Fibroblast of pulmonary artery (primary cell): ENCODE measurements at regions not wholly inside any gene's neighbourhood (a gene's known extent, or its start where the extent isn't known, plus 50 kb on each side); places are given as distances from the start of the nearest gene placed in this dataset.
"Not testable (repeated sequence)": the region's sequence is repeated elsewhere in the genome, so short reads cannot be mapped to it uniquely, and the experiment has no call there.

ENCODE experiments used
- DNase-seq: peaks from one replicate; pipeline ENCODE4 v3.0.0-alpha.2; 2010; ENCODE audit warnings: low read depth
- H3K4me3 ChIP-seq: replicated peaks from 2 replicates; pipeline ENCODE4 v1.5.1; 2011; ENCODE audit warnings: low read depth, mild to moderate bottlenecking, control low read depth, low read length, moderate library complexity
- CTCF ChIP-seq: IDR thresholded peaks from 2 replicates; pipeline ENCODE4 v1.5.1; 2011; ENCODE audit warnings: mild to moderate bottlenecking, control low read depth, low read length, inconsistent platforms; ENCODE audit errors: missing control alignments

DNA sequence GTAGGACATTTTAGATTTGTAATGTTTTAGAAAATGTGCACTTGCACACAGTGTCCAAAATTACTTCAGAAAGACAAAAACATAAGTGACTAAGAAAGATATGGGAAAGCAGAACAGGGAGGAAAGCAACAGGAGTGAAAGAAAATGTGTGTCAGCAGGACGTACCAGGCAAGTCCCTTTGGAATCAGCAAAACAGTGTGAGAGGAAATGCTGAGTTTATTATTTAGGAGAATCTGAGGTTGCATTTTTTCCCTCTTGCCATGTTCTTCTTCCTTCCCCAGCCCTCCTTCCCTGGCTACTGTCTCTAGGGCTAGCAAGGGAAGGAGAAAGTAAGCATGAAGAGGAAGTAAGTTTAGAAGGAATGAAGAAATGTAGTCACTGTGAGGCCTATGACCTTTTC, 67.7 kb upstream of the CD163 start:
- TF ChIP-seq CTCF: no peak
- no peak for DNase-seq
- H3K4me3 ChIP-seq: no peak overlapping the region

DNA sequence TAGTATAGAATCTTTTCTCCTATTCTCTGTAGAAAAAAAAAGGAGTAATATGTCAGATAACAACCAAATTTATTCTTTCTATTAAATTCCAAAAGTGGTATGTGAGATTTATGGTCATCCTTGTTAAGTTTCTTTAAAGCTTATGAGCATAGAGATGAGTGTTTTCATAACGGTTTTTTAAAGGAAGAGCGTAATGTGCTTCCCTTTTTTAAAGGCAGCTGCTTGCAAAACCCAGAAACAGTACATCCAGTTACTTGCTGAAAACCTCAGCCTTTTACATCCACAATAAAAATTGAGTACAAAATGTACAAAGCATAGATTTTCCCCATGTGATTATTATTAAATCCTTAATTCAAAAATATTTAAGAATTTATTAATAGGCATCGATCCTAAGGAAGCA, 53.6 kb upstream of the CD163 start:
- H3K4me3 ChIP-seq: no peak overlapping the region
- DNase-seq: no peak
- no peak for TF ChIP-seq CTCF

- no peak for TF ChIP-seq CTCF
- DNase-seq: peak; percentile 36
- no peak overlapping the region for H3K4me3 ChIP-seq
These were observed 52.2 kb upstream of the CD163 start for GRCh38 chr12:7555752-7556151.

GRCh38 chr12:7554831-7555230, 51.3 kb upstream of the CD163 start:
- not testable (repeated sequence) for H3K4me3 ChIP-seq, DNase-seq
